ENCODE measurements at regions not wholly inside any gene's neighbourhood (a gene's known extent, or its start where the extent isn't known, plus 50 kb on each side); places are given as distances from the start of the nearest gene placed in this dataset.
A peak's percentile ranks its signal among the peaks of the same experiment; 100 is the strongest.
"Not testable (repeated sequence)": the region's sequence is repeated elsewhere in the genome, so short reads cannot be mapped to it uniquely, and the experiment has no call there.

- DNase-seq (ENCODE audit: low read depth, low spot score), result no peak
Observed at GRCh38 chr11:86167499-86168164, 76.9 kb upstream of the EED start.

GRCh38 chr11:86166287-86166686 lies 78.3 kb upstream of the EED start:
- DNase-seq (ENCODE audit: low read depth, low spot score), result not testable (repeated sequence)

DNA sequence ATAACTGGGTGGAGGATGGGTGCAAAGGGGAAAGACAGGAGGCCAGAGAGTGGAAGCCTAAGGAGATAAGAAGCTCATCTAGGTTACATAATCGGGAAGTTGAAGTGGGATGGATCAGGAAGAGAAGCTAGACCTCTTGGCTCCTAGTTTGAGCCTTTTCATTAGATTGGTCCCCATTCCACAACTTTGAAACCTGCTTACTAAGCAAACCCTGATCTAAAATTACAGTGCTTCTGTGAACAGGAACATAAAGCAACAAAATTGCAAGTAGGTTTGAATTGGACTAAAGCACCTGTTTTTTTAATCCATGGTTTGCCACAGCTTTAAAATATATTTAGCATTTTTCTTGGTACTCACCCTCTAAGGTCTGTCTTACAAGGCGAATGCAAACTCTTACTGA lies 80.4 kb upstream of the EED start:
- no peak for DNase-seq (ENCODE audit: low read depth, low spot score)

GRCh38 chr11:86163221-86163876 lies 81.2 kb upstream of the EED start:
- DNase-seq (ENCODE audit: low read depth, low spot score), result not testable (repeated sequence)

DNA sequence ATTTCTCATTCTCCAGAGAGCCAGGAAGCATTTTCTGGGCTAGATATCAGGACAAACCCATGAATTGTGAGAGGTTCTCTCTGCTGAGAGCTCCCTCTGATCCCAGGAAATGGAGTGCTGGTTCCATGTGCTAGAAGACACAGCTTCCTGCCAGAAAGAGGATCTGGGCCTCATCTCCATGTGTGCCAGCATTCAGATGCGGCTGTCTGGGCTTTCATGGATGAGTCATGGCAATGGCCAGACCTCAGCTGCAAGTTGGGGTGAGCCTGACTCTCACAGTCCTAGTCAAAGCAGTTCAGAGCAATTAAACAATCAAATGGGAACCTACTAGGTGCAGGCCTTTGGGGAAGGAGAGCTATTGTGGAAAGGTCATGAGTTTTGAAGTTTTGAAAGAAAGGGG lies 82.3 kb upstream of the EED start:
- peak; percentile 41 for DNase-seq (ENCODE audit: low read depth, low spot score)

DNA sequence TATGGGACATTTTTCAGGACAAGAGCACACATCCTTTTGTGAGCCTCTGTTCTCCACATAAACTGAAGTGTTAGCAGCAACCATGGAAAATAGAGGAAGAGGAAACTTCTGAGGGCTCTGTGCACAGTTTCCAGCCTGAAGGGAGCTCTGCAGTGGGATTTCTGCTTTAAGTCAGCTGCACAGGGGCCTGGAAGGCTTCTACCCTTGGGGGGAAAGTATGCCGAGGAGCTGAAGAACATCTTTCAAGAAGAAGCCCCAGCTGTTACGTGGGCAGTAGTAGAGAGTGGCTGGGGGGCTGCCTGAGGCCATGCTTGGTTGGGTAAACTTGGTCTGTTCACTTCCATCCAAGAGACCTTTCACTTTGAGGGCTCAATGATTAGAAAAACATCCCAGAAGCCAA lies 82.7 kb upstream of the EED start:
- DNase-seq (ENCODE audit: low read depth, low spot score), result peak; percentile 16

DNA sequence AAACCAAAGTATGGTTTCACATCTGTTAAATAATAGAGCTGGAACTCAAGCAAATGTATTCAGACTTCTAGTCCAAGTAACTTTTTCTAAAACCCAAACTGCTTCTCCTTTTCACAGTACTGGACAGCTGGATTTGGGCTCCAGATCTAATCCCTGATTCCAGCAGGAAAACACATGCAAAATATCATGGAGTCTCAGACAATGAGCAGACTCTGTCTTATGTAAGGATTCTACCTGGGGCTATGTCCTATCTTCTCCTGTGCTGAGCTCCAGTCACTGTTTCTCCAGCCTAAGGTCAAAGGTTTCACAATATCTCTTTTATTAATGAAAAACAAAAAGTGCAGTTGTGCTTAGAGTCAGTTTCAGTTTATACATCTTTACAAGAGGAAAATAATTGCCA lies 83.2 kb upstream of the EED start:
- no peak for DNase-seq (ENCODE audit: low read depth, low spot score)

GRCh38 chr11:86160541-86161149 lies 83.9 kb upstream of the EED start:
- DNase-seq (ENCODE audit: low read depth, low spot score), result no peak

- DNase-seq (ENCODE audit: low read depth, low spot score), result no peak
Observed at GRCh38 chr11:86159581-86159891, 85.0 kb upstream of the EED start.

DNA sequence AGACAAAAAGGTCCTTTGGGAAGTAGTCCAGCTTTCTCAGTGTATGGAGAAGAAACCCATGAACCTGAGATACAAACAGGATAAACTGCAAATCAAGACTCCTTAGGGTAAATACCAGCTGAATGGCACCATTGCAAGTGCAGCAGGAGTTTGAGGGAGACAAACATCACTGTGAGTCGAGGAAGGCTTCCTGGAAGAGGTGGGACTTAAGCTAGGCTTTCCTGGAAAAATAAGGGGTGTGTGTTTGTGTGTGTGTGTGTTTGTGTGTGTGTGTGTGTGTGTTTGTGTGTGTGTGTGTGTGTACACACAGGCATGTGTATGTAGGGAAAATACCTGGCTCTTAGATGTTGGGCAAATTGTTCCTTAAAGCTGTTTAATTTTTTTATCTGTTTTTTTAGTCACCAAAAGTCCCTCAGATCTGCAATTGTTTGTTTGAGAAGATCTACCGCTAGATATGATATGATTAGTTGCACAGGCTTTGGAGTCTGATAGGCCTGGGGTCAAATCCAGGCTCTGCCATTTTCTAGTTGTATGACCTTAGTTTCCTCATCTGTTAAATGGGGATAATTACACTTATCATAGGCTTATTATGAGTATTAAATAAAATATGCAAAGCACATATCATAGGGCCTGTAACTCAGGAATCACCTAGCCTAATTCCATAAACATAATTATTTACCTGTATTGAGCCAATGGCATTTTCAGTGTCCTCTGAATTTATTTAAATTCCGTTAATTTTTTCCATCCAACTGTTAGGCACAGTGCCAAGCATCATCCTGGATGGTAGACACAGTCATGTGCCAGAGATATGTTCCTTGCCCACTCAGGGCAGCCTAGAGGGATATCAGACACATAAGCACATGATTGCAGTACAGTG lies 85.6 kb upstream of the EED start:
- no peak for DNase-seq (ENCODE audit: low read depth, low spot score)

DNA sequence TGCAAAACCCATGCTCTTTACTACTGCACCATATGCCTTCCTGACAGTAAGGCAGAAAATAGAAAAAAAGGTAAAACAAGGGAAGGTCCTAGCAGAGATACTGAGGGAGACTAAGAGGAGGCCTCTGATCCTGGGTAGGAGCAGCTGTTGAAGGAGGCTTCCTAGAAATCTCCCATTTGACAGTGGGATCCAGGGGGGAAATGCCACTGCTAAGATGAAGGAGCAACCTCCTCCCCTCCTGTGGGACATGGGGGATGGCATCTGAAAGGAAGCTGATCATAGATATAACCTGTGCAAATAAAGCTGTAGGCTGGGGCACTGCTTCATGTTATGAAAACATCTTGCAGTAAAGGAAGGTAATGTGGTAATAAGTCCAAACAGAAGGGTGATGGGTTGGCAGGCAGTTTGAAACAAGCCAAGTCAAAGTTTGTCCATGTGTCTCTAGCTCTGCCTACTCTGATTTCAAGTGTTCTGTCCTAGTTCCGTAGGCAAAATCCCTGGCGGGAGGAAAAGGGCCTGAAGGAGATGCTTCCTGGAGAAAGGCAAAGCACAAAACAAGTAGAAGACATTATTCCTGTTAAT lies 86.7 kb upstream of the EED start:
- no peak for DNase-seq (ENCODE audit: low read depth, low spot score)

DNA sequence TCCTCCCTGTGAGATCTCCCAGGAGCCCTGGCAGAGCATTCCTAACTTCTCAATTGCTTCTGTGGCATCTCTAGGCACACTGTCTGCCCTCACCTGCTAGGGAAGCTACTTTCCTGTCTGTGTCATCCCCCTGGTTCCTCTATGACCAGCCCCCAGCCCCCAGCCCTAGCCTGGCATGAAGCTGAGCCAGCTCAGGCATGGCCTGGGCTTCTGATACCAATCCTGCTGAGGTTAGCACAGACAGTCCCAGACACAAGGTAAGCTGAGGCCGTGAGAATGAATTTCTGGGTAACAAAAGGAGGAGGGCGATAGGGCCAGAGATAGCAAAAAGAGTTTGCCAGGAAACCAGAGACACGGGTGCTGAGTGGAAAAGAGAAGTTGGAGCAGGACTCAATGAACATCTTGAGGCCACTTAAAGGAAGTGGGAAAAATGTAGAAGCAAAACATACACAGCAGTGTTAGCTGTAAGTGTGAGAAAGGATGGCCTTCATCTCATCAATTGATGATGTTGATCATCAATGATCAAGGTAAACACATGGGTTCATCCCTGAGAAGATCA lies 87.6 kb upstream of the PICALM start:
- no peak for DNase-seq (ENCODE audit: low read depth, low spot score)

DNA sequence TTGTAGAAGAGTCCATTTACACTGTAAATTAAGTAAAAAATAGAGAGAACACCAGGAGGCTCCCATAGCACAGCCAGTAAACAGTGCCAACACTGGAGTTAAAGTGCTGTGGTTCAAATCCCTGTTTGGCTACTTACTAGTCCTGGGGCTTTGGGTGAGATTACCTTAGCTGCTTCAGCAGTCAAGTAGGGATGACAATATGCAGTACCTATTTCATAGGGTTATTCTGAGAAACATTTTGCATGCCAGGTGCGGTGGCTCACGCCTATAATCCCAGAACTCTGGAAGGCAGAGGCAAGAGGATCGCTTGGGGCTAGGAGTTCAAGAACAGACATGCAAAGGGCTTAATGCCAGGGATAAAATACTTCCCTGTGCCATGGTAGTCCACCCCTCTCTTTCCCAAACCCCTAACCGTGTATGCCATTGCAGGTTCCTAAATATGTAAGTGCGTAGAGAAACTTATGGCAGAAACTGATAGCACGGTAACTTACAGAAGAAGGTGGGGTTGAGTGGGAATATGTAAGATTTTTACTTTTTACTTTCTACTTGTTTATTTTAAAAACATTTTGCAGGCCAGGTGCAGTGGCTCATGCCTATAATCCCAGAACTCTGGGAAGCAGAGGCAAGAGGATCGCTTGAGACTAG lies 86.4 kb upstream of the PICALM start:
- no peak for DNase-seq (ENCODE audit: low read depth, low spot score)

- no peak for DNase-seq (ENCODE audit: low read depth, low spot score)
Observed at GRCh38 chr11:86153439-86153838, 84.6 kb upstream of the PICALM start.

DNA sequence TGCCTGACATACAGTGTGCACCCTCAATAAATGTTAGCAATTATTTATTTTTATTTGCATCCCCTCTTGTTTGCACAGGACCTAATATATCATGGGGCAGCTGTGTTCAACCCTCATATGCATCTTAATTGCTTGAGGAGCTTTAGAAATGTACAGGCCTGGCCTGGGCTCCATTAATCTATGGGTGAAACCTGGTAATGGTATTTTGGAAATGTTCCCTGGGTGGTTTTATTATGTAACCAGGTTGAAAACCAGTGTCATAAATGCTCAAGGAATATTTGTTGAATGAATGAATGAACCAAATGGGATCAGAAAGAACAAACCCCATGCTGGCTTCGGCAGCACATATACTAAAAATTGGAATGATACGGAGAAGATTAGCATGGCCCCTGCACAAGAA lies 84.0 kb upstream of the PICALM start:
- DNase-seq (ENCODE audit: low read depth, low spot score), result no peak

GRCh38 chr11:86152006-86152862 lies 83.3 kb upstream of the PICALM start:
- no peak for DNase-seq (ENCODE audit: low read depth, low spot score)

DNA sequence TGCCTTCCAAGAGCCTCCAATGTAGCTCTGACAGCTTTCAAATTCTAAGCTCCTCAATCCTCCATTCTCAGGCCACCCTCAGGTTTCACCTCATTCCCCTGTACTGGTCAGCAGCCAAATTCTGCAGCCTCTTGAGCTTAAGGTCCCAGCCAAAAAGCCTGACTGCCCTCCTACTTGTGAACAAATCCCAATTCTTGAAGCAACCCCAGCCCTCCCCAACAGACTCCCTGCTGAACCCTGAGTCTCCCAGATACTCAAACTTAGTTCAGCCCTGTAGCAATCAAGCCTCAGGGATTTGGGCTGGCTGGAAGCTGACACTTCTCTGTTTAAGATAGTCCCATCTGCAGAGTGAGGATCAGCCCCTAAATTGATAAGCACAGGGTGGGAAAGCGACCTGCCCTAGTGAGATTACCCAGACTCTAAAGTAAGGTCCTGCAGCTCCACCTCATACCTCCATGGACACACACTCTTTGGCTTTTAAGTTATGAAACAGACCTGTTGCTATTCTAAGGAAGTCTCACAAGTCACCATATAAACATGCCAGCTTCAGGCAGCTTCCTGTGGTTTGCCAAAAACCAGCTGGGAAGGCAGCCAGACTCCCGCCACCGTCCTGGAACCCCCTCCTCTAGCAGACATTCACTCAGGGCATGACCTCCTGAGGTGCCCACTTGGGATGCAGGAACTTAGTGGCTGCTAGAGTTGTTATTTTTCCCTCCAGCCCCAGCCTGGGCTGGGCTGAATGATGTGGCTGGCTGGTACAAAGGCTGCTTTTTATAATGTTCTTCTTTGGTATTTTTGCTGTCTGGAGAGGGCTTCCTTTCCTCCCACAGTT lies 82.5 kb upstream of the PICALM start:
- DNase-seq (ENCODE audit: low read depth, low spot score), result peak; percentile 29

- no peak for DNase-seq (ENCODE audit: low read depth, low spot score)
Observed at GRCh38 chr11:86150847-86151173, 81.9 kb upstream of the PICALM start.

DNA sequence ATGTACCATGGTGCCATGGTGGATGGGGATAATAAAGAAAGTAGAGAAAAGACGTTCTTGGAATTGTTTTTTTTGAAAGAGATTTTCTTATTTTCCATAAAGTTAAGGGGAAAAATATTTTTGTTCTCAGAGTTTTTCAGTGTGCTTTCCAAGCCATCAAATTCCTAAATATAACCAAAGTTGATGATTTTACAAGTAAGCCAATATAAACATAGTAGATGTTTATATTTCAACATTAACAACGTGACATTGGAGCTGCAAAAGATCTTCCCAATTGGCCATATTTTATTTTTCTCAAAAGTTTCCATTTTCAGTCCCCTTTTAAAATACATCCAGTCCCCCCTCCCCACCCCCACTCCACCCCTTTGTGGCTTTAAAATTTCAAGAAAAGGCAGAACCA lies 80.9 kb upstream of the PICALM start:
- DNase-seq (ENCODE audit: low read depth, low spot score), result no peak

DNA sequence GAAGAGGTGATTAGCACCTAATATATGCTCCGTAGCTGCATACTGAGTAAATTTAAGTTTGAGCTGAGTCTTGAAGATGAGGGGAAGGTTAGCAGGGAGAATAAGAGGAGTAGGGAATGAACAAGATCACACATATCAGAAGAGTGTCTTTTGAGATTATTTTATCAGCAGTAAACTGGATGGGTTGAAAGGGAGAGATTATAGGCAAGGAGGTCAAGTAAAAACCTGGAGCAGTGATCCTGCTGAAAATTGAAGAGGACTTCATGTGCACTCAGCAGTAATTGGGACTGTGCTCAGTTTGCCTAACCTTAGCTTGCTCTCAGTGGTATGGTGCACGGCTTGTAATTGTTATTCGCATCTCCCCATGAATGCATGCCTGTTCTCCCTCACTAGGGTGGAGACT lies 79.5 kb upstream of the PICALM start:
- no peak for DNase-seq (ENCODE audit: low read depth, low spot score)

Measured in ELF-1 (cell line).